ENCODE measurements at regions not wholly inside any gene's neighbourhood (a gene's known extent, or its start where the extent isn't known, plus 50 kb on each side); places are given as distances from the start of the nearest gene placed in this dataset.

GRCh38 chr6:9522101-9522500 lies 892.8 kb downstream of the TFAP2A start:
- intact Hi-C loops (cut with micrococcal nuclease): no loop called here
- TF ChIP-seq CTCF (IDR thresholded peaks at IDR 0.05; ENCODE audit: borderline replicate concordance): no peak
- Histone ChIP-seq H3K27me3 (ENCODE audit: low read depth) (peaks cover 4% of the 10 kb centered on the region), H3K4me1 (no peaks in the 10 kb centered on the region), H3K27ac (replicated peaks) (no peak overlapping the region), H3K36me3 (no peaks in the 10 kb centered on the region), H3K9me3 (replicated peaks) (no peaks in the 10 kb centered on the region), H3K4me3 (no peak overlapping the region)
- DNase-seq: no peak

DNA sequence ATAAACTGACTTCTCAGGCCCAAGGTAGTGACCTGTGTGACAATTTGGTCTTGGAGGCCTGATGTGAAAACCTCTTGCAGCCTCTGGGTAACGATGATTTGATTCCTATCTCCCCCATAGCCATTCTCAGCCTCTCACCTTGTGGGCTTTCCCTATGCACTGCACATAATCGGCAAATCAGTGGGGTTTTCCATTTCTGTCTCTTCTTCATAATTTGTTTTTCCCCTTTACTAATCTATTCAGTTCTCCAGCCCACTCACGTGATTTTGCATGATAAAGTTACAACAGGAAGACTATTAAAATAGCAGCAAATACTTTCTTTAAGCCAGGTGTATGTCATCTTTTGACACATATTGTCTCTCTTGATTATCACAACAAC lies 893.7 kb downstream of the TFAP2A start:
- H3K4me1 ChIP-seq: no peaks in the 10 kb centered on the region
- no peaks in the 10 kb centered on the region for H3K36me3 ChIP-seq
- no peak overlapping the region for H3K4me3 ChIP-seq
- intact Hi-C loops (cut with micrococcal nuclease): no loop called here
- no peak for TF ChIP-seq CTCF (IDR thresholded peaks at IDR 0.05; ENCODE audit: borderline replicate concordance)
- peaks cover 4% of the 10 kb centered on the region for H3K27me3 ChIP-seq (ENCODE audit: low read depth)
- H3K9me3 ChIP-seq (replicated peaks): no peaks in the 10 kb centered on the region
- no peak overlapping the region for H3K27ac ChIP-seq (replicated peaks)
- DNase-seq: no peak

- no peak for DNase-seq
- no peaks in the 10 kb centered on the region for H3K36me3 ChIP-seq
- no peak overlapping the region for H3K27ac ChIP-seq (replicated peaks)
- no peak overlapping the region for H3K4me3 ChIP-seq
- no peak for TF ChIP-seq CTCF (IDR thresholded peaks at IDR 0.05; ENCODE audit: borderline replicate concordance)
- H3K27me3 ChIP-seq (ENCODE audit: low read depth): peaks cover 4% of the 10 kb centered on the region
- intact Hi-C loops (cut with micrococcal nuclease): no loop called here
- H3K9me3 ChIP-seq (replicated peaks): no peaks in the 10 kb centered on the region
- no peaks in the 10 kb centered on the region for H3K4me1 ChIP-seq
Measured at GRCh38 chr6:9520417-9521151, 894.3 kb downstream of the TFAP2A start.

GRCh38 chr6:9518431-9518830 lies 896.4 kb downstream of the TFAP2A start:
- no peak for TF ChIP-seq CTCF (IDR thresholded peaks at IDR 0.05; ENCODE audit: borderline replicate concordance)
- Histone ChIP-seq H3K36me3 (no peaks in the 10 kb centered on the region), H3K4me3 (no peak overlapping the region), H3K27me3 (ENCODE audit: low read depth) (peaks cover 4% of the 10 kb centered on the region), H3K4me1 (no peaks in the 10 kb centered on the region), H3K9me3 (replicated peaks) (no peaks in the 10 kb centered on the region), H3K27ac (replicated peaks) (no peak overlapping the region)
- no peak for DNase-seq
- intact Hi-C loops (cut with micrococcal nuclease): no loop called here

DNA sequence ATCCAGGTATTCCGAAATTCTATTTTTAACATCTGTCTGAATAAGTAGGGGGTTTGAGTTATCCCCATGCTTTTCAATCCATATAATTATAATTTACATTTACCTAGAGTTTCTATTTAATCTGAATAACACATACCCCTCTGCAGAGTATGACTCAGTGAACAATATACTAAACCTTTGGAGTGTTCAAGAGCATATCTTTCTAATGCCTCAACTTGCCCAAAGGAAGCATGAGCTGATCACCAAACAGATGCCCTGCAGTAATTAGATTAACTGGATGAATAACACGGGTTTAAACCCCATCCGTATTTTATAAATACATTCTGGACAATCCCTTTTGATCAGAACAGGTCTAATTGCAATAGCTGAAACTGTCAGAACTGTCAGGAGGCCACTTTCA lies 897.1 kb downstream of the TFAP2A start:
- no peaks in the 10 kb centered on the region for H3K36me3 ChIP-seq
- intact Hi-C loops (cut with micrococcal nuclease): no loop called here
- DNase-seq: no peak

More for the DNA sequence above, 897.1 kb downstream of the TFAP2A start:
- no peaks in the 10 kb centered on the region for H3K9me3 ChIP-seq (replicated peaks)
- no peaks in the 10 kb centered on the region for H3K4me1 ChIP-seq
- H3K27ac ChIP-seq (replicated peaks): no peak overlapping the region
- H3K27me3 ChIP-seq (ENCODE audit: low read depth): peaks cover 4% of the 10 kb centered on the region
- TF ChIP-seq CTCF (IDR thresholded peaks at IDR 0.05; ENCODE audit: borderline replicate concordance): no peak
- no peak overlapping the region for H3K4me3 ChIP-seq

All from left ventricle myocardium inferior (tissue), 1 donor.